HG02884 (cell line): ENCODE measurements at regions not wholly inside any gene's neighbourhood (a gene's known extent, or its start where the extent isn't known, plus 50 kb on each side); places are given as distances from the start of the nearest gene placed in this dataset.
A peak's percentile ranks its signal among the peaks of the same experiment; 100 is the strongest.

ENCODE experiments used
- ATAC-seq: cut with Tn5 transposase; IDR thresholded peaks from one replicate; pipeline ENCODE4 v1.9.1; 2021; ENCODE audit warnings: mild to moderate bottlenecking, moderate library complexity; ENCODE audit not compliant: unreplicated experiment

DNA sequence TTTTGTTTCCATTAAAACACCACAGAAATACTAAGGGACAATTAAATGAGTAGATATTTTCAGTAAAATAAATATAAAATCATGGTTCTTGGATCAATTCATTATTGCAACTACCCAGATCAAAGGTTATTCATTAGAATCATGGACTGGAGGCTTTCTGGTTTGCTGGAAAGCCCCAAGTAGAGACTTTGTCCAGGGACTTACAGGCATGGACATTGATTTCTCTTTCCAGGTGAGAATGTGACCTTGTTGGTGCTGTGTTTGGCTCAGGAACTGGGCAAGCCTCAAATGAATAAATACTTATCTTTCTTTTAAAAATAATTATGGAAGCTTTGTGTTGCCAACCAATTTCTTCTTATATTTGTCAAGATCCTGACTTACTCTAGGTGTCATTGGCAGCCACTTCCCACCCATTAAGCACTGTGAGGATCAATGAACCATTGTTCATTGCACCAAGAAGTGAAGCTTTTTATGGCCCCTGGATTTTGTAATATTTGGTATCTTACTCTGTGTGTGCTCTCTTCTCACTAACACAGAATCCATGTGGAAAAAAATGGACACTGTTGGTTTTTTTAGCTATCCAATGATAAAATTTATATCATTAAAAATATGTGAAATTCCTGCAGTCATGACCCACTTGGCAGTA lies 205.8 kb upstream of the NRXN1 start:
- ATAC-seq, result no peak

DNA sequence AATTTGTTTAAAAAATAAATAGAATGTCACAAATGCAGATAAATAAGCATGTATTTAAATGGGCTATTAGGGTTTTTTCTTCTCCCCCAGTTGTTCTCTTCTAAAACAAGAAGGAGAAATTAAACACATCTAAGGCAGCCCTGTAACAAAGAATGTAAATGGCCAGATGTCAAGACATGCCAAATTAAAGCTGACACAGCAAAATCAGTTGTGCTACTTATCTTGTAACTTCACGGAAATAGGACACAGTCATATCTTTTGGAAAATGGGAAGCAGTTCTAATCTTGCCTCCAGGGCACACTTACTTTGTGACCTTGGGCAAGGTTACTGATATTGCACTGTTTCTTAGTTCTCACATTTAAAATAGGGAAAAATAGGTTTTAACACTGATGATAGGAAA lies 200.1 kb upstream of the NRXN1 start:
- ATAC-seq, result no peak

DNA sequence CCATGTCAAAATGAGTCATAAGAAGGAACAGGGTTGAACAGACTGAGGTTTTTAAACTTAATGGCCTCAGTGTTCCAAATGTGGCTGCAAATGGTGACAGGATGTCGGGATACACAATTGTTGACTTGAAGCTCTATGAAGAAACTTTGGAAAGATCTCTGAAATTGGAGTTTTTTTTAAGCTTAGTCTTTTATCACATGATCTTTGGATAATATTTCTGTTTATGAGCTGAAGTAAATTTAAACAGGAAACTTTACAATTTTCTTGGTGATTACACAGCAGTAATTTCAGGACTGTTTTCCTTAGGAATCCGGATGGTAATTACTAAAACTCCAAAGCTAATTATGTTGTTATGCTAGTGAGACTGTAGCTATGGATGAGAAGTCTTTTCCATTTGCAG lies 199.1 kb upstream of the NRXN1 start:
- no peak for ATAC-seq

DNA sequence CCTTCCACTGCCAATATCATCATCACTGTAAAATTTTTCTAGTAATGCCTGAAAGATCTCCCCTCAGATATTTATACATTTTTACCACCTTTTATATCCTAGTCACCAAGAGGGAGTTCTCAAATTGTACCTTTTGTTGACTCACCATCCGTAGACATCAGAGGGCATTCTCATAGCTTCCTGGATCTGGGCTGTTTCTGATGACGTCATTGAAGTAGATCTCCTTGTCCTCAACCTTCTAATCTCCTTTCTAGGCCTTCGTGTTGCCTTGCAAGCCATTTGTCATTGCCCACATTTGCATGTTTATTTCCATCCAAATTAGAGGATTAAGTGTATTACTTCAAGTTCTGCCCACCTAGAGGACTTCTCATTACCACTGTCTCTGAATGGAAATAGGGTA lies 193.4 kb upstream of the NRXN1 start:
- no peak for ATAC-seq

DNA sequence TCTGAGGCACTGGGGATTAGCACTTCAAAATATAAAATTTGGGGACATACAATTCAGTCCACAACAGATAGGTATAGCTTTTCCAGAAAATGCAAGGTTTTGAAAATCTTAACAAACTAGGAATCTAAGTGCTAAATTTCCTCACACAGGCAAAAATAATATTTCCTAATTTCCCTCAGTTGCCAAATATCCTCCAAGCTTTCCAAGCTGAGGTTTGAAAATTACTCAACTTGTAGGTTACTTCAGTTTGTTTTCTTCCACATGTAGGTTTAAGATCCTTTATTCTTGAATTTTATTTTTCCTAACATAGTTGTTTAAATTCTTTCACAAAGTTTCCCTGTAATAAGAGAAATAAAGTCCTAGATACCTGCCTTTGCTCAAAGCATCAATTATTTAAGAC lies 192.9 kb upstream of the NRXN1 start:
- no peak for ATAC-seq

DNA sequence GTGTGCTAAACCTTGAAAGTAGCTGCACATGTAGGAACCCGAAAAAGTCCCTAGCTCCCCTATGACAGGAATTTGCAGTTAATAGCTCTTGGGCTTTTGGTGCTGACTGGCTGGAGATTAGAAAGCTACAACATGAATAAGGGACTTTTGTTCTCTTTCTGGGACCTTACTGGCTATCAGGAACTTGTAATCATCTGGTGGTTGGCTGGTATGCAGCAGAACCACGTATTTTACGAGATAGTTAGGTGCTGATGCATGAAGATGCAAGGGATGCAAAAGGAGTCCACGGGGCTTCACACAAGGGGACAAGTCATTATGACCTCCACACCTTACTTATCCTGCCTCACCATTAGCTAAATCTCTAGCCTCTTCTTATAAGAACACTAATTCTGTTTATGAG lies 190.2 kb upstream of the NRXN1 start:
- no peak for ATAC-seq

DNA sequence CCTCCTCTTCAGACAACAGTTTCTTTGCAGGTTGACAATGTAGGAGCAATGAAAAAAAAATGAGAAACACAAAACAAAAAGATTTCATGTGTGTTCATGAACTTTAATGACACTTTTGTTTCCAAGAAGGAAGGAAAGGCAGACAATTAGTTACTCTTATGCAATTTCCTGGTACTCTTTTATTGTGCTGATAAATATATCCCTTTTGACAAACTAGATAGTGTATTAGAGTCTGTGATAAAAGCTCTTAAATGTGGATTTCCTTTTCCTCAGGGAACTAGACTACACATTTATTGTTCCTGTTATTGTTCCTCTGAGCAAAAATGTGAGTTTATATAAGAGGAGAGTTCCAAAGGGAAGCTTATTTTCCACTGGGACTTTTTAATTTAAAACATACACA lies 188.7 kb upstream of the NRXN1 start:
- no peak for ATAC-seq

DNA sequence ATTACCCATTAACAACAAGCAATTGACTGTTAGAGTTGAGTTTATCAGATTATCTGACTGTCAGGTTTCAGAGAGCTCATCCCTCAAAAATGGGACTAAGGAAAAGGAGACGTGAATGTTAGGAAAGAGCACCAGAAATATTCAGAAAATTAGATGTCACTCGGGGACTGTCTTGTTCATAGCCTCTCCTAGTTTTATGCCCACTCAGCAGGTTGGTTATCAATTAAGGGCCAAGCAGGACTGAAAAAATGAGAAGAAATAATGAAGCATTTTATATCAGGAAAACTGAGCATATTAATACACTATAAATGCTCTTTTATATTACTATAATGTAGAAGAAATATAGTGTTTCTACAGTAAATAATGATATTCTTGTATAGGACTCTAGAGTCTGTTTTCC lies 188.1 kb upstream of the NRXN1 start:
- ATAC-seq, result no peak

DNA sequence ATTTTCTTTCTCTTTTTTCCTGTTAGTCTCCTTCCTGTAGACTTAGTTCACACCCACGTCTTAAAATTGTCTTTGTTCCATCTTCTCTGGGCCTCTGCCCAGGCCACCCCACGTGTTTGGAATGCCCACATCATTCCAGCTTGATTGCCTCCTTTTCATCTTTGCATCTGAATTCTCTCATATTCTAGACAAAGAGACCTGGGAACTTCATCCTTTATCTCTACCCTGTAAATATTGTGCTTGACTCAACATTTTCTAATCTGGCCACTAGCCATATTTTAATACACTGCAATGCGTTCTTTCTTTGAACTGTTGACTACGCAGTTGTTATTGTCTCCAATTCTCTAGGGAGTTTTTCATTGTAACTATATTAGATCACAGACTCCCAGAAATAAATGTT lies 187.5 kb upstream of the NRXN1 start:
- ATAC-seq, result no peak

DNA sequence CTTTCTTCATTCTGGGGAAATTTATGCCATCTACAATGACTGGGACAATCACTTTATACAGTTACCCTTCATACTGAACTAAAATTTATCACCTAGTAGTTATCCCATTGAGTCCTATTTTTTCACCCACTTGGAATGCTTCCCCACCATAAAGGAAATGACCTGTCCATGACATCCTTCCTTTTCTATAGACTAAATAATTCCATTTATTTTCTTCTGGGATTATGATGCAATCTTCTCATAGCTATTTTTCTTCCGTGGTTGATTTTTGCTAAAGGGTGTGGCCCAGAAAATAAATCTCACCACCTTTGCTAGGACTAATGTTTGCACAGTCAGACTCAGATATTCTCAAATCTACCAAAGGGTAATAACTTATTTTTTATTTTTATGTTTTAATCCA lies 186.1 kb upstream of the NRXN1 start:
- ATAC-seq, result no peak

DNA sequence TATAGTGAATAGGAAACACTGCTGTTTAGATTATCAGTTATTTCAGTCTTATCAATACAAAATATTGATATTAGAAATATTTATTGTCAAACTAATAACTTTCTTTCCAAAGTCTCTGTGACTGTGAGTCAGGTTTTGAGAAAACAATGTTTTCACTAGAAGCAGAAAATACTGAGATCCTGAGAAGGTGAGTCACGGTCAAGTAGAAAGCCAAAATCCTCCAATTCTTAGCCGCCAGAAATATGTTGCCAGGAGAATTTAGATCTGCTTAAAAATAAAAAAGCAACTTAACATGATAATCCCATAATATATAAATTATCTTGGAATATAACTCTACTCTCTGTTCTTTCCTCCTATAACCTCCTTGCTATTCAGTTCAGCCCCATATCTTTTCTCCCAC lies 181.9 kb upstream of the NRXN1 start:
- ATAC-seq, result no peak

DNA sequence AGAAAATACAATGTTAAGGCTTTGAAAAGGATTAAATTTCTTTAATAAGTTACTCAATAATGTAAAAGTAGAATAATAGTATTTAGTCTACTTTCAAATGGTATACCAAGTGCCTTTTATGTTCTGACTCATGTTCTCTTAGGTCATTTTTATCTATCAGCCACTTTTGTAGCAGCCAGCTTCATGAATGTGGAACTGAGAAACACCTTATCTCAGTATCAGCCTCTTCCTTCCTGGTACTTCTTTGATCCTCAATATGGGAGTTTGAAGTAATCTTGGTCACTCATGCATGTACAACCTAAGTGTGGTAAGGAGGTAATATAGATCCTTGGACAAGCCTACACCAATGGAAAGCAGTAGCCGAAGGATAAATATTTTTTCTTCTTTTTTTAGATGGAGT lies 180.4 kb upstream of the NRXN1 start:
- ATAC-seq, result peak; percentile 68

DNA sequence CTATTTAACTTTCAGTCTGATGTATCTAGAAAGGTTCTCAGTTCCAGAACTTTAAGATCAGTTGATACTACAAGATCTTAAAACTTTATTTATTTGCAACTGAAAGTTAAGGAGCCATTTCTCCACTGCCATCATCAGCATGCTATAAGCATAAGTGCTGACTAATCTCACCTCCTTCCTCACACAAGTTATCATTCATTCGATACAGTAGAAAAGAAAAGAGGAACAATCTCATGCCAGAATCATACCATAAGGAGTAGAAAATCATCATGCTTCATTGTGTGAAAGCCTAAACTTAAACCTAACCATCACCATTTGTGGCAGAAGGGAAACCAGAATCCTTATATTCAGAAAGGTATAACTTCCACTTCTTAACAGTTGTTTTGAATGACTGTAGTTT lies 176.6 kb upstream of the NRXN1 start:
- no peak for ATAC-seq

DNA sequence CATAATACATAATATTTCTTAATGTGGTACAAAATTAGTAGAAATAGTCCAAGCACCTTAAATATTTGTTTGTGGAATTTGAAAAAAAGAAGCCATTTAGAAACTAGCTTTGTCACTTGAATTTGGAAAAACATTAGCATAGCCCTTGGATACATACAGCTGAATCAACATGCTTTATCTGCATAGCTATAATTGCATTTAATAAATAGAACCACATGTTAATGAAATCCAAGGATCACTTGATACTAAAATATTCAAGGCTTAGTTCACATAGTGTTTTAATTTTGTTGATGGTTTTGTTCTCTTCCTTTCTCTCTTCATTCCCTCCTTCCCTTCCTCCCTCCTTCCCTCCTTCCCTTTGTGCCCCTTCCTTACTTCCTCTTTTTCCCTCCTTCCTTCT lies 169.4 kb upstream of the NRXN1 start:
- ATAC-seq, result no peak

DNA sequence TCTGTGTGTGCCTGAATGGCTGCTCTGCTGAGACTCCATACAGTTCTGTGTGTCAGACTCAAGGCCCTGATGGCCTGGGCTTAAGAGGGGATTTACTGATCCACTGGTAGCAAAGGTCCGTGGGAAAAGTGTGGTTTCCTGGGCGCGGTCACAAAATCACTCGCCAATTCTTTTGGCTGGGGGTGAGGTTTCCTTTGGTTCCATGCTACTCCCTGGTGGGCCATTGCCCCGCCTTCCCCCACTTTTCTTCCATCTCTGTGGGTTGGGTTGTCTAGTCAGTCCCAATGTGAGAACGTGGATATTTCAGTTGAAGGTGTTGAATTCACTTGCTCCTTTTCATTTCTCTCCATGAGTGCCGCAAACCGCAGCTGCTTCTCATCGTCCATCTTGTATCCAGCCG lies 162.7 kb upstream of the NRXN1 start:
- no peak for ATAC-seq

DNA sequence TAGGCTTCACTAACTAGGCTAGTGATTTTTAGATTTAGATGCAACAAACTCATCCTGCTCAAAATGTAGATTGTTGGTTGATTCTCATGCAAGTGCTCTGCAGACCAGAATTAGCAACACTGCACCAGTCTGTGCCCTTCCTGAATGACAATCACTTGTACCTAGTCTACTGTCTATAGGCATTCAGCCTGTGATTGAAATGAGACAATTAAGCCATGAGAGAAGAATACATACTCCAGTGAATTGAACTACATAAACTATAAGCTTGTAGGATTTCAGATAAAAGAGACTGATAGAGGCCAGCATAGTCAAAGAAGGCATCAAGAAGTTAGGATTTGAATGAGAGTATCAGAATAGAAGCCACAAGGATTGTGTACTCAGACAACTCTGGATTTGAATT lies 138.3 kb upstream of the NRXN1 start:
- no peak for ATAC-seq

DNA sequence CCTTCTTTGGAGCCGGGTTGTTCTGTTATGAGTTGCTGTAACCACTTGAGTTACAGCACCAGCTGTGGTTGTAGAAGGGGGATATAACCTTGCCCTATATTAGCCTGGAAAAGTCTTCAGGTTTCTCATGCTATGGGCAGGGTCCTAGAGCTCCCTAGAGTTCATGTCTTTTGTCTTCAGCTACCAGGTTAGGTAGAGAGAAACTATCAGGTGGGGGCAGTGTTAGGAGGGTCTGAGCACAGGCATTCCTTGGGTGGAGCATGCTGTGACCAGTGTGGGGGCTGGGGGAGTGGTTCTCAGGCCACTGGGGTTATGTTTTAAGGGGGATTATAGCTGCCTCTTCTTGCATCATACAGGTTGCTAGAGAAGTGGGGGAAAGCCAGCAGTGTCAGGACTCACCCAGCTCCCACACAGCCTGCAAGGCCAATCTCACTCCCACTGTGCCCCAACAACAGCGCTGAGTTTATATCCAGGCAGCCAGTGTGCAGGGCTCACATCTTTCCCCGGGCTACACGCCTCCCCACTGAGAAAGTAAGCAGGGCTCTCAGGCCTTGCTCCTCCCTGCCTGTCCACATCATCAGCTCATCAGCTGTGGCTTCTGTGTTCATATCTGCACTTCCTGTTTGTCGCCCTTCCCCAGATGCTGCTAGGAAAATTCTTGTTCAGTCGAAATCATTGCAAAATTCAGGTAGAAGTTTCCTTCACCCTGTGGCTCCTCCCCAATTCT lies 133.8 kb upstream of the NRXN1 start:
- no peak for ATAC-seq

DNA sequence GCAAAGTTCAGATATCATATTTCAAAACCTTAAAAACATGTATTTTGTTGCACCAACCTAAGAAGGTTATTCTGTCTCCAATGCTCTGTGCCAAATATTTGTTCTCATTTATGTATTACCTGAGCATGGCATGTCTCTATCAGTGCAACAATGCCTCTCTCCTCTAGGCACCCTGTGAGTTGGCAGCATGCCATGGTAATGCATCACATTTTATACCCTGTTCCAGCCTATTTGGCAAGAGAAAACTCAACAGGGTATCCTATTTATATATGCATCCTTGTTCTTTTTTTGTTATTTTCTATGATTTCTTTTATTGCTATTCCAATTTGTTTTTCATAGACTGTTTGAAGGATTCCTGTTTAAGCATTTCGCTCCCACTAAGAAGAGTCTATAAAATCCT lies 126.3 kb upstream of the NRXN1 start:
- ATAC-seq, result no peak

DNA sequence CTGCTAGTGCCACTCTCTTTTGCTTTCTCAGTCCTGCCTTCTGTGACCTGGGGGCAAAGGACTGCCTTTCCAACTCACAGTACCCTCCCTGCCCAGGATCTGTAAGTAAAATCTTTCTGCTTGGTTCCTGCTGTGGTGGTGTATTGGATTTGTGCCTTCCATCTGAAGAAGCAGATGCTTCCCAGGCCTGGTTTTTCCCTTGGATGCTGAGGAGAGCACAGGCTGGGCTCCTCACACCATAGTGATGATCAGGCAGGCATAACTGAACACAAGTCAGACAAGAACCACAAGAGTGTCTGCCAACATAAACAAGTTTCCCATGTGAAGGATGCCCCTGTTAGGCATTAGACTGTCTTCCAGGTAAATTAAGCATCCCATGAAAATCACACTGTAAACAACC lies 121.3 kb upstream of the NRXN1 start:
- ATAC-seq, result no peak

DNA sequence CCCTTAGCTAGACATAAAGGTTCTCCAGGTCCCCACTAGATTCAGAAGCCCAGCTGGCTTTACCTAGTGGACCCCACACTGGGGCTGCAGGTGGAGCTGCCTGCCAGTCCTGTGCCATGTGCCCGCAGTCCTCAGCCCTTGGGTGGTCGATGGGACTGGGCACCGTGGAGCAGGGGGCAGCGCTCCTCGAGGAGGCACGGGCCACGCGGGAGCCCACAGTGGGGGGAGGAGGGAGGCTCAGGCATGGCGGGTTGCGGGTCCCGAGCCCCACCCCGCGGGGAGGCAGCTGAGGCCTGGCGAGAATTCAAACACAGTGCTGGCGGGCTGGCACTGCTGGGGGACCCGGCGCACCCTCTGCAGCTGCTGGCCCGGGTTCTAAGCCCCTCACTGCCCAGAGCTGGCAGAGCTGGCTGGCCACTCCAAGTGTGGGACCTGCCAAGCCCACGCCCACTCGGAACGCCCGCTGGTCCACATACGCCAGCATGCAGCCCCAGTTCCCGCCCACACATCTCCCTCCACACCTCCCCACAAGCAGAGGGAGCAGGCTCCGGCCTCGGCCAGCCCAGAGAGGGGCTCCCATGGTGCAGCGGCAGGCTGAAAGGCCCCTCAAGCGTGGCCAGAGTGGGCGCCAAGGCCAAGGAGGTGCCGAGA lies 119.7 kb upstream of the NRXN1 start:
- no peak for ATAC-seq

DNA sequence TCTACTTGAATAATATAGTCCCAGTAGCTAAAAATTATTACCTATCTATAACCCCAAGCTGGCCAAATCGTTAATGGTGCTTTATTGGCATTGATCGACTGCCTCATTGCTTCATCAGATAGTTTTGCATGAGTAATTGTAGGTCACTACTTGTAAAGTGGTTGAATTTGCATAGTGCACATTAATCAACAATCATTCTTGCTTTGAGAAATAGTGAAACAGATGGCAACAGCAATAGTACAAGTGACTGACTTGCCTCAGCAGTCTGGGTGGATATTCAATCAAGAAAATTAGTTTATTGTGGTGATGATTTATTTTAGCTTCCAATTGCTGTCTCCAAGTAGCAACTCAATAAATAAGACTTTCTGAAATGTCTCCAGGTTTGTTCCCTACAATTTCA lies 117.8 kb upstream of the NRXN1 start:
- ATAC-seq, result no peak

DNA sequence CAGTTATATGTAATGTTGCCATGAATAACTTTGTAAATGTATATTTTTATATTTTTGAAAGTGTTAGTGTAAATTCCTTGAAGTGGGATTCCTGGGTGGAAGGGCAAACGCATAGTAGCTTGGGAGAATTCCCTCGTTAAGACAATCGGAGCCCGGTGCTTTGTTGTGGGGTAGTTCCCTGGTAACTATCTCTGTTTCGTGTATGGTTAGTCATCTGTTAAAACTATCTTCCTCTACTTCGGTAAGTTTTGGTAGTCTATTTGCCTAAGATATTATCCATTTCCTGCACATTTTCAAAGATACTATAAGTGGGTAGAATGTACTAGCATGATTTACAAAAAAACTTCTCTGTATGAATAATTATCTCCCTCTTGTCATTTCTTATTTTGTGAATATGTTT lies 113.8 kb upstream of the NRXN1 start:
- ATAC-seq, result no peak
